ENCODE measurements at regions not wholly inside any gene's neighbourhood (a gene's known extent, or its start where the extent isn't known, plus 50 kb on each side); places are given as distances from the start of the nearest gene placed in this dataset.
"Not testable (repeated sequence)": the region's sequence is repeated elsewhere in the genome, so short reads cannot be mapped to it uniquely, and the experiment has no call there.

GRCh38 chr2:235413064-235413463 lies 80.8 kb upstream of the AGAP1 start:
- DNase-seq = no peak

- DNase-seq = no peak
These were observed 79.4 kb upstream of the AGAP1 start for GRCh38 chr2:235414422-235414821.

GRCh38 chr2:235416858-235417499 lies 76.9 kb upstream of the AGAP1 start:
- peak; percentile 27 for DNase-seq

GRCh38 chr2:235418918-235419317 lies 74.9 kb upstream of the AGAP1 start:
- DNase-seq = peak; percentile 3

GRCh38 chr2:235419996-235420395 lies 73.8 kb upstream of the AGAP1 start:
- DNase-seq = no peak

- no peak for DNase-seq
These were observed 72.2 kb upstream of the AGAP1 start for GRCh38 chr2:235421618-235422017.

GRCh38 chr2:235430366-235431083 lies 63.3 kb upstream of the AGAP1 start:
- DNase-seq = no peak

- DNase-seq = no peak
These were observed 60.9 kb upstream of the AGAP1 start for GRCh38 chr2:235432741-235433520.

GRCh38 chr2:235433860-235434259 lies 60.0 kb upstream of the AGAP1 start:
- peak; percentile 14 for DNase-seq

GRCh38 chr2:235439959-235440662 lies 53.7 kb upstream of the AGAP1 start:
- no peak for DNase-seq

- not testable (repeated sequence) for DNase-seq
These were observed 50.3 kb upstream of the AGAP1 start for GRCh38 chr2:235443580-235443979.

Measured in fibroblast of skin of right quadriceps (primary cell).